Upper lobe of right lung (tissue), 1 donor: ENCODE measurements at regions not wholly inside any gene's neighbourhood (a gene's known extent, or its start where the extent isn't known, plus 50 kb on each side); places are given as distances from the start of the nearest gene placed in this dataset.

Source experiments
- ATAC-seq: fragments of 200-7000 bp; cut with Tn5 transposase; one replicate; pipeline ENCODE4 v1.9.1; 2020; ENCODE audit warnings: mild to moderate bottlenecking, moderate library complexity
- DNase-seq: peaks from one replicate; pipeline ENCODE4 v3.0.0-alpha.2; 2020
- H3K27ac ChIP-seq: fragments of 200-600 bp; one replicate; pipeline ENCODE4 v1.8.0; 2022
- H3K27me3 ChIP-seq: fragments of 200-600 bp; one replicate; pipeline ENCODE4 v1.8.0; 2022; ENCODE audit warnings: mild to moderate bottlenecking
- H3K36me3 ChIP-seq: fragments of 200-600 bp; one replicate; pipeline ENCODE4 v1.8.0; 2022
- H3K4me1 ChIP-seq: fragments of 200-600 bp; one replicate; pipeline ENCODE4 v1.8.0; 2022
- H3K4me3 ChIP-seq: fragments of 200-600 bp; one replicate; pipeline ENCODE4 v1.8.0; 2022; ENCODE audit warnings: mild to moderate bottlenecking
- H3K9me3 ChIP-seq: fragments of 200-600 bp; one replicate; pipeline ENCODE4 v1.8.0; 2022
- CTCF ChIP-seq: fragments of 200-600 bp; IDR thresholded peaks from one replicate; pipeline ENCODE4 v1.8.0; 2022; ENCODE audit warnings: antibody characterized with exemption
- intact Hi-C: fragments of 100-400 bp; cut with DNase I; formaldehyde crosslinking; loops from one replicate; pipeline ENCODE4 v1.11.0; 2022
- donor health status: DM: no; HTN: yes; CAD: no; lungs with severe emphysema.

GRCh38 chr10:3484306-3485056 lies 300.5 kb downstream of the KLF6 start:
- no peak for ATAC-seq
- Histone ChIP-seq H3K4me1 (peaks cover 20% of the 10 kb centered on the region), H3K36me3 (no peaks in the 10 kb centered on the region), H3K9me3 (no peaks in the 10 kb centered on the region), H3K4me3 (no peak overlapping the region), H3K27ac (no peak overlapping the region), H3K27me3 (no peaks in the 10 kb centered on the region)
- intact Hi-C loops = no loop called here
- TF ChIP-seq CTCF = no peak
- DNase-seq = no peak

GRCh38 chr10:3482200-3482993 lies 302.6 kb downstream of the KLF6 start:
- Histone ChIP-seq H3K9me3 (no peaks in the 10 kb centered on the region), H3K4me3 (peak overlapping the region; percentile 10), H3K27ac (peak overlapping the region; percentile 11), H3K36me3 (no peaks in the 10 kb centered on the region), H3K27me3 (no peaks in the 10 kb centered on the region), H3K4me1 (peaks cover 20% of the 10 kb centered on the region)
- DNase-seq = peak; percentile 69
- intact Hi-C loops = no loop called here
- peak; percentile 78 for ATAC-seq
- TF ChIP-seq CTCF = no peak

- Histone ChIP-seq H3K4me3 (no peak overlapping the region), H3K27me3 (no peaks in the 10 kb centered on the region), H3K27ac (no peak overlapping the region), H3K36me3 (no peaks in the 10 kb centered on the region), H3K9me3 (no peaks in the 10 kb centered on the region), H3K4me1 (peaks cover 20% of the 10 kb centered on the region)
- intact Hi-C loops = no loop called here
- DNase-seq (no peak), ATAC-seq (no peak)
- TF ChIP-seq CTCF = no peak
Observed at GRCh38 chr10:3481496-3481895, 303.5 kb downstream of the KLF6 start.

- intact Hi-C loops = no loop called here
- no peak for DNase-seq
- no peak overlapping the region for H3K4me3 ChIP-seq
- no peak for ATAC-seq
- no peak for TF ChIP-seq CTCF
- no peaks in the 10 kb centered on the region for H3K27me3 ChIP-seq
- H3K27ac ChIP-seq = no peak overlapping the region
- H3K4me1 ChIP-seq = peaks cover 20% of the 10 kb centered on the region
- H3K9me3 ChIP-seq = no peaks in the 10 kb centered on the region
- no peaks in the 10 kb centered on the region for H3K36me3 ChIP-seq
Observed at GRCh38 chr10:3480990-3481315, 304.1 kb downstream of the KLF6 start.

GRCh38 chr10:3480281-3480989 lies 304.6 kb downstream of the KLF6 start:
- H3K9me3 ChIP-seq = no peaks in the 10 kb centered on the region
- no peaks in the 10 kb centered on the region for H3K27me3 ChIP-seq
- ATAC-seq (no peak), DNase-seq (no peak)
- intact Hi-C loops = no loop called here
- H3K4me1 ChIP-seq = peaks cover 20% of the 10 kb centered on the region
- no peak overlapping the region for H3K27ac ChIP-seq
- H3K36me3 ChIP-seq = no peaks in the 10 kb centered on the region
- H3K4me3 ChIP-seq = no peak overlapping the region
- TF ChIP-seq CTCF = no peak
